Fibroblast of villous mesenchyme (primary cell): ENCODE measurements at regions not wholly inside any gene's neighbourhood (a gene's known extent, or its start where the extent isn't known, plus 50 kb on each side); places are given as distances from the start of the nearest gene placed in this dataset.

Experiments used
- DNase-seq: peaks from one replicate; pipeline ENCODE4 v3.0.0-alpha.2; 2010; ENCODE audit warnings: low read depth
- H3K4me3 ChIP-seq: 2 replicates; pipeline ENCODE4 v1.5.1; 2011; ENCODE audit warnings: low read depth, mild to moderate bottlenecking, low read length
- TF ChIP-seq, protein P1 (sequence below): IDR thresholded peaks from 2 replicates; pipeline ENCODE4 v1.5.1; 2012; ENCODE audit warnings: low read depth, mild to moderate bottlenecking, low read length; ENCODE audit not compliant: insufficient read depth

GRCh38 chr7:46838463-46838862 is 743.4 kb downstream of the TNS3 start:
- no peak overlapping the region for H3K4me3 ChIP-seq
- TF ChIP-seq, protein P1, sequence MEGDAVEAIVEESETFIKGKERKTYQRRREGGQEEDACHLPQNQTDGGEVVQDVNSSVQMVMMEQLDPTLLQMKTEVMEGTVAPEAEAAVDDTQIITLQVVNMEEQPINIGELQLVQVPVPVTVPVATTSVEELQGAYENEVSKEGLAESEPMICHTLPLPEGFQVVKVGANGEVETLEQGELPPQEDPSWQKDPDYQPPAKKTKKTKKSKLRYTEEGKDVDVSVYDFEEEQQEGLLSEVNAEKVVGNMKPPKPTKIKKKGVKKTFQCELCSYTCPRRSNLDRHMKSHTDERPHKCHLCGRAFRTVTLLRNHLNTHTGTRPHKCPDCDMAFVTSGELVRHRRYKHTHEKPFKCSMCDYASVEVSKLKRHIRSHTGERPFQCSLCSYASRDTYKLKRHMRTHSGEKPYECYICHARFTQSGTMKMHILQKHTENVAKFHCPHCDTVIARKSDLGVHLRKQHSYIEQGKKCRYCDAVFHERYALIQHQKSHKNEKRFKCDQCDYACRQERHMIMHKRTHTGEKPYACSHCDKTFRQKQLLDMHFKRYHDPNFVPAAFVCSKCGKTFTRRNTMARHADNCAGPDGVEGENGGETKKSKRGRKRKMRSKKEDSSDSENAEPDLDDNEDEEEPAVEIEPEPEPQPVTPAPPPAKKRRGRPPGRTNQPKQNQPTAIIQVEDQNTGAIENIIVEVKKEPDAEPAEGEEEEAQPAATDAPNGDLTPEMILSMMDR = no peak
- no peak for DNase-seq

DNA sequence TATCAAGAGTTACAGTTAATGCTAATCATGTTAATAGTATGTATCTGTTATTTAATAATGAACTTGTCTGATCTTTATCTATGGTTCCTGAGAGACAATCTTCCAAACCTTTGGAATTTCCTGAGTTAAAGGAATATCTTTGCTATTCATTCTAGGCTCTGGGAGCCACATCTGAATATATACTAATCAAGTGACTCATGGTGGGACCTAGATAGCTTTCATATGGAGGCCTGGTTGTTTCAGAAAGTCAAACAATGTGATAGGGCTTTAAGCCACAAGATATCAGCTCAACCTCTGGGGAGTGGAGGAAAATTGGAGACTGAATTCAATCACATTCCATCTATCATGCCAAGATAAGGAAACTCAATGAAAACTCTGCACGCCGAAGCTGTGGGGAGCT is 746.4 kb downstream of the TNS3 start:
- TF ChIP-seq, protein P1 = no peak
- no peak overlapping the region for H3K4me3 ChIP-seq
- DNase-seq = peak; percentile 35

DNA sequence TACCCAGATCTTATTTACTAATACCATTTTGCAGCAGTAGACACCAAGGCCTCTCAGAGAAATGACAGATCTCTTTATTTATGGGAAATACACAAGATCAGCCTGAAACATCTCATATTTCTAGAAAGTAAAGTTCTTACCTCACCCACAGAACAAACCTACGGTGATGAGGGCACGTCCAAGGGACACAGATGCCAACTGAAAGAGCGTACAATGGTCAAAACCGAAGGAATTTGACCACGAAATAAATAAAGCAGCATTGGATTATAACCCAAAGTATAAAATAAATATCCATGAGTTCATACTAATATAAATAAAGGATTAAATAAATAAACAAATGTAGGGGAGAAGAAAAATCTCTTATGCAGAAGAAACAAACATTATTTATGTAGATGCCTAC is 747.0 kb downstream of the TNS3 start:
- TF ChIP-seq, protein P1 = no peak
- no peak overlapping the region for H3K4me3 ChIP-seq
- no peak for DNase-seq

GRCh38 chr7:46833197-46833596 is 748.7 kb downstream of the TNS3 start:
- no peak for DNase-seq
- TF ChIP-seq, protein P1 = no peak

DNA sequence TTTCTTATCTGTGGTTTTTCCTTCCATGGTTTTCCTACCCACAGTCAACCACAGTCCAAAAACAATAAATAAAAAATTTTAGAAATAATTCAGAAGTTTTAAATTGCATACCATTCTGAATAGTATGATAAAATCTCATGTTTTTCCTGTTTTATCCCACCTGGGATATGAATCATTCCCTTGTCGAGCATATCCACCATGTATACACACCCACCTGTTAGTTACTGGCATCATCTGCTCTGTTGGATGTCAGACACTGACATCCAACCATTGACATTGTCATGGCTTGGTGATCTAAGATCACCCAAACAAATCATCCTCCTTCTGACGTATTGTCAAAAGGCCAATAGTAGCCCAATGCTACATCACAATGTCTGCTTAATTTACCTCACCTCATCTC is 749.8 kb downstream of the TNS3 start:
- DNase-seq = no peak
- H3K4me3 ChIP-seq = no peak overlapping the region
- TF ChIP-seq, protein P1 = no peak

More at GRCh38 chr7:46833197-46833596, 748.7 kb downstream of the TNS3 start:
- H3K4me3 ChIP-seq = no peak overlapping the region

GRCh38 chr7:46819819-46820218 is 762.1 kb downstream of the TNS3 start:
- TF ChIP-seq, protein P1 = no peak
- DNase-seq = no peak
- no peak overlapping the region for H3K4me3 ChIP-seq

DNA sequence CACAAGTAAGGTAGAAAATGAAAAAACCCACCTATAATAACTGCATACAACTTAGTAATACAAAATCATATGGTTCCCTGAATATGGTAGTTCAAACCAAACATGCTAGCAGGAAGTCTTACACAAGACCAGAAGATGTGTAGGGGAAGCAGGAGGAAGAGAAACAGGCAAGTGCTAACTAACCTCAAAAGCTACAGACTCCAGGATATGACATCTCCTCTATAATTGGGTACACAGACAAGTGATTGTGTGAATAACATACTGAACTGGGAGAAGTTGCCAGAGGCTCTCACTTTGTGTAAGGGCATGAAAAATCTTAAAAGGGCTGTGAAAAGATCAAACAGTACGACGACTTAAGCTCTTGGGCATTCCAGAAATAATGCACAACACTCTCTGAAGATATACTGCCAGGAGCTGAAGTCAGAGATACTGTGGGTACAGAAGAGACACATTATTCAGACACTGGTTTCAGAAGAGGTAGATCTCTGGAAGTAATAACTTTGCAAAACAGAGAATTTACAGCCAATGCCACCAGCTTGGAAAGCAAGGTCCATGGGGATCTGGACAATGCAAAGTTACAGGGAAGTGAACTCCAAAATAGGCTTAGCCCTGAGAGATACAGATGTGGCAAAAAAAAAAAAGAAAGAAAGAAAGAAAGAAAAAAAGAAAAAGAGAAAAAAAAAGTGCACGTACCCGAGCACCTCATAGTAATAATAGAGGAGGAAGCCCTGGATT is 767.2 kb downstream of the TNS3 start:
- H3K4me3 ChIP-seq = no peak overlapping the region
- no peak for DNase-seq
- TF ChIP-seq, protein P1 = no peak
